IMR-90 (cell line): ENCODE measurements at regions not wholly inside any gene's neighbourhood (a gene's known extent, or its start where the extent isn't known, plus 50 kb on each side); places are given as distances from the start of the nearest gene placed in this dataset.

ENCODE experiments used
- ATAC-seq: fragments of 200-7000 bp; cut with Tn5 transposase; 2 replicates; pipeline ENCODE4 v1.9.1; 2020; ENCODE audit warnings: low read depth, mild to moderate bottlenecking, moderate library complexity
- BruUV-seq: library from RNA; stranded (reverse); fragments of 400-500 nt; replicated peaks from 2 replicates; lab custom pipeline; 2021; lab: Mats Ljungman, UMichigan
- CTCF ChIA-PET: fragments of 300-600 bp; formaldehyde crosslinking; extraction: SDS; loops from one replicate; lab custom pipeline; 2021; ENCODE audit warnings: antibody characterized with exemption; lab: Yijun Ruan, JAX
- POLR2A ChIA-PET: fragments of 300-600 bp; sonication (Branson Sonifier 250); formaldehyde crosslinking; loops from one replicate; lab custom pipeline; 2022; ENCODE audit warnings: antibody characterized with exemption; ENCODE audit not compliant: unreplicated experiment; lab: Charles Lee
- DNase-seq: peaks from one replicate; pipeline ENCODE4 v3.0.0; 2013
- H2AFZ ChIP-seq: replicated peaks from 2 replicates; pipeline ENCODE3; 2013; ENCODE audit warnings: low read length, mild to moderate bottlenecking; ENCODE audit not compliant: poor library complexity
- H2AK5ac ChIP-seq: 2 replicates; pipeline ENCODE4 v1.6.1; 2013; ENCODE audit warnings: low read depth, low read length, inconsistent platforms
- H2AK9ac ChIP-seq: replicated peaks from 2 replicates; pipeline ENCODE3; 2013; ENCODE audit warnings: mild to moderate bottlenecking, low read depth, low read length, moderate library complexity; ENCODE audit not compliant: poor library complexity
- H2BK120ac ChIP-seq: 2 replicates; pipeline ENCODE4 v1.6.1; 2013; ENCODE audit warnings: low read depth, low read length, inconsistent platforms
- H2BK15ac ChIP-seq: 3 replicates; pipeline ENCODE4 v1.6.1; 2013; ENCODE audit warnings: low read depth, low read length, inconsistent platforms
- H2BK20ac ChIP-seq: 2 replicates; pipeline ENCODE4 v1.6.1; 2013; ENCODE audit warnings: low read depth, mild to moderate bottlenecking, inconsistent platforms, low read length, moderate library complexity
- H2BK5ac ChIP-seq: 2 replicates; pipeline ENCODE4 v1.6.1; 2013; ENCODE audit warnings: mild to moderate bottlenecking, low read depth, low read length, inconsistent platforms; ENCODE audit not compliant: poor library complexity, severe bottlenecking
- H3K14ac ChIP-seq: replicated peaks from 2 replicates; pipeline ENCODE4 v1.6.1; 2013; ENCODE audit warnings: low read depth, low read length, inconsistent platforms
- H3K18ac ChIP-seq: 2 replicates; pipeline ENCODE4 v1.6.1; 2013; ENCODE audit warnings: low read depth, low read length, control low read depth
- H3K23ac ChIP-seq: 2 replicates; pipeline ENCODE4 v1.6.1; 2013; ENCODE audit warnings: low read depth, low read length, inconsistent platforms
- H3K27ac ChIP-seq: 2 replicates; pipeline ENCODE4 v1.5.1; 2013; ENCODE audit warnings: mild to moderate bottlenecking, control low read depth, low read length; ENCODE audit not compliant: insufficient read depth
- H3K27me3 ChIP-seq: 2 replicates; pipeline ENCODE4 v1.6.1; 2013; ENCODE audit warnings: low read length; ENCODE audit not compliant: control insufficient read depth, insufficient read depth
- H3K36me3 ChIP-seq: 2 replicates; pipeline ENCODE4 v1.6.1; 2013; ENCODE audit warnings: low read length, mixed read lengths; ENCODE audit not compliant: control insufficient read depth, insufficient read depth
- H3K4ac ChIP-seq: 2 replicates; pipeline ENCODE4 v1.6.1; 2013; ENCODE audit warnings: low read depth, low read length, inconsistent platforms
- H3K4me1 ChIP-seq: 2 replicates; pipeline ENCODE4 v1.6.1; 2013; ENCODE audit warnings: low read length, mixed read lengths; ENCODE audit not compliant: control insufficient read depth, insufficient read depth
- H3K4me2 ChIP-seq: 2 replicates; pipeline ENCODE4 v1.6.1; 2013; ENCODE audit warnings: low read depth, mild to moderate bottlenecking, control low read depth, low read length, moderate library complexity
- H3K4me3 ChIP-seq: 2 replicates; pipeline ENCODE4 v1.5.1; 2013; ENCODE audit warnings: low read depth, mild to moderate bottlenecking, control low read depth, low read length, moderate library complexity; ENCODE audit not compliant: insufficient read depth
- H3K56ac ChIP-seq: 2 replicates; pipeline ENCODE4 v1.6.1; 2013; ENCODE audit warnings: low read length, inconsistent platforms; ENCODE audit not compliant: insufficient read depth; ENCODE audit errors: extremely low read depth
- H3K79me1 ChIP-seq, 2 experiments: 2 replicates each; pipeline ENCODE4 v1.6.1; 2013; ENCODE audit warnings: low read length in 2 of 2, inconsistent platforms in 1 of 2, low read depth in 1 of 2
- H3K9ac ChIP-seq: 2 replicates; pipeline ENCODE4 v1.6.1; 2013; ENCODE audit warnings: low read depth, low read length, control low read depth
- H3K9me1 ChIP-seq: 2 replicates; pipeline ENCODE4 v1.6.1; 2013; ENCODE audit warnings: low read length, inconsistent platforms; ENCODE audit not compliant: insufficient read depth
- H3K9me3 ChIP-seq: 2 replicates; pipeline ENCODE4 v1.6.1; 2013; ENCODE audit warnings: low read length; ENCODE audit not compliant: control insufficient read depth, insufficient read depth
- H4K20me1 ChIP-seq: 2 replicates; pipeline ENCODE4 v1.6.1; 2013; ENCODE audit warnings: low read length, inconsistent platforms; ENCODE audit not compliant: insufficient read depth
- H4K5ac ChIP-seq: 2 replicates; pipeline ENCODE4 v1.6.1; 2013; ENCODE audit warnings: mild to moderate bottlenecking, low read depth, low read length, control low read depth
- H4K8ac ChIP-seq, 2 experiments: 2 replicates each; pipeline ENCODE4 v1.6.1; 2013; ENCODE audit warnings: low read depth in 2 of 2, low read length in 2 of 2, control low read depth in 1 of 2, inconsistent platforms in 1 of 2
- H4K91ac ChIP-seq: 2 replicates; pipeline ENCODE4 v1.6.1; 2013; ENCODE audit warnings: low read depth, low read length, inconsistent platforms; ENCODE audit not compliant: insufficient read depth
- BHLHE40 ChIP-seq: fragments of 150-350 bp; IDR thresholded peaks from 2 replicates; pipeline ENCODE4 v1.6.1; 2016; ENCODE audit warnings: mild to moderate bottlenecking, low read depth, low read length
- CEBPB ChIP-seq: IDR thresholded peaks from 2 replicates; pipeline ENCODE4 v1.6.1; 2012; ENCODE audit warnings: low read depth, low read length, improper control_type of control experiment
- CHD1 ChIP-seq: IDR thresholded peaks from 2 replicates; pipeline ENCODE4 v1.6.1; 2012; ENCODE audit warnings: low read depth, low read length, improper control_type of control experiment
- FOS ChIP-seq: fragments of 150-350 bp; IDR thresholded peaks from 2 replicates; pipeline ENCODE4 v1.6.1; 2016; ENCODE audit warnings: low read depth, low read length
- MAFK ChIP-seq: IDR thresholded peaks from 2 replicates; pipeline ENCODE4 v1.6.1; 2012; ENCODE audit warnings: low read depth, low read length, improper control_type of control experiment
- NFE2L2 ChIP-seq: fragments of 150-350 bp; IDR thresholded peaks from 2 replicates; pipeline ENCODE4 v1.6.1; 2016; ENCODE audit warnings: low read depth, mild to moderate bottlenecking, low read length
- POLR2A ChIP-seq: IDR thresholded peaks from 2 replicates; pipeline ENCODE4 v1.6.1; 2012; ENCODE audit warnings: mild to moderate bottlenecking, low read depth, low read length
- RCOR1 ChIP-seq: IDR thresholded peaks from 2 replicates; pipeline ENCODE4 v1.6.1; 2012; ENCODE audit warnings: mild to moderate bottlenecking, low read length, improper control_type of control experiment; ENCODE audit not compliant: insufficient replicate concordance
- SMC3 ChIP-seq: fragments of 150-350 bp; IDR thresholded peaks from 2 replicates; pipeline ENCODE4 v1.6.1; 2016; ENCODE audit warnings: low read depth, mild to moderate bottlenecking, antibody characterized with exemption, low read length, moderate library complexity
- WGBS, 2 experiments: methylation state at CpG; one replicate each; pipeline versions ENCODE4 v1.1.5 to v1.1.7; 2013; ENCODE audit warnings: missing lambda C conversion rate in 2 of 2; ENCODE audit not compliant: insufficient read length in 1 of 2; ENCODE audit errors: extremely low coverage in 2 of 2; 5-methylcytosine and 5-hydroxymethylcytosine counted together
- dilution Hi-C: fragments of 300-500 bp; cut with HindIII; formaldehyde crosslinking; loops from one replicate; pipeline ENCODE4 v1.14.3; 2018; ENCODE audit warnings: low sequenced_read_pairs; ENCODE audit not compliant: unreplicated experiment
- in situ Hi-C: fragments of 300-500 bp; cut with MboI; formaldehyde crosslinking; loops from 3 replicates; pipeline ENCODE4 v1.14.3; 2019; ENCODE audit warnings: low sequenced_read_pairs, inconsistent platforms, mixed read lengths
- intact Hi-C: fragments of 100-400 bp; cut with micrococcal nuclease; formaldehyde crosslinking; loops from 2 replicates; pipeline ENCODE4 v1.10.0; 2022
- TF ChIP-seq, protein P1 (sequence below): conservative IDR thresholded peaks from 2 replicates; pipeline ENCODE4 v1.5.1; 2012; ENCODE audit warnings: mild to moderate bottlenecking, low read depth, low read length, improper control_type of control experiment
- TF ChIP-seq, protein P2 (sequence below): fragments of 150-350 bp; IDR thresholded peaks from 2 replicates; pipeline ENCODE4 v1.6.1; 2017; ENCODE audit warnings: mild to moderate bottlenecking, antibody characterized with exemption, low read length, low read depth

DNA sequence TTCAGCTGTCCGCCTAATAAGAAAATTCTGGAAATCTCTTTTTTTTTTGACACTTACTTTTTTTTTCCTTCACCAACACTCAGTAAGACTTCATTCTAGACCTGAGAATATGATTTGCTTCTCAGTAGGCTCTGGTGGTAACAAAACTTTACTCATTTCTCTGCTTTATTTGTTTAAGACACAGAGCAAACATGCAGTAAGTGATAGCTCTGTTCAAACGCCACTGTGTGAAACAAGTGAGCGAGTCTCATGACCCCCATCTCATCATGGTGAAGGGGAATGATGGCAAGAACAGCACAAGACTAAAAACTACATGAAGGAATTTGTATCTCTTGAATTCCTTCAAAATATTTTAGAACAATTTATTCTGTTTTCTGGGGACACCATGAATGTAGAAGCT lies 541.6 kb upstream of the POU3F2 start:
- Histone ChIP-seq H3K56ac (no peak overlapping the region), H2AK9ac (no peak overlapping the region), H3K9me3 (peaks cover 2% of the 10 kb centered on the region; the same call in 1 of the 2 replicates), H2BK5ac (no peak overlapping the region), H3K4ac (no peak overlapping the region), H4K5ac (no peak overlapping the region), H3K4me3 (no peak overlapping the region), H3K27ac (no peak overlapping the region), H3K9ac (no peak overlapping the region), H2BK20ac (no peak overlapping the region), H4K91ac (no peak overlapping the region), H3K14ac (no peak overlapping the region), H2BK120ac (no peak overlapping the region), H4K8ac (no peak overlapping the region), H2AFZ (no peak overlapping the region), H3K18ac (no peak overlapping the region), H3K4me2 (no peak overlapping the region), H3K4me1 (no peaks in the 10 kb centered on the region), H2AK5ac (no peak overlapping the region), H4K20me1 (no peaks in the 10 kb centered on the region), H3K23ac (no peak overlapping the region), H3K27me3 (no peaks in the 10 kb centered on the region), H3K36me3 (no peaks in the 10 kb centered on the region), H3K9me1 (no peaks in the 10 kb centered on the region), H2BK15ac (no peak overlapping the region), H3K79me1 (no peaks in the 10 kb centered on the region)
- ChIA-PET POLR2A (no interaction called here), CTCF (no interaction called here)
- no peak for DNase-seq
- in situ Hi-C loops (no loop called here), dilution Hi-C loops (no loop called here), intact Hi-C loops (no loop called here)
- TF ChIP-seq SMC3 (no peak), FOS (no peak), POLR2A (no peak), BHLHE40 (no peak), NFE2L2 (no peak), RCOR1 (no peak), MAFK (no peak), CEBPB (no peak), CHD1 (no peak)
- TF ChIP-seq, protein P1, sequence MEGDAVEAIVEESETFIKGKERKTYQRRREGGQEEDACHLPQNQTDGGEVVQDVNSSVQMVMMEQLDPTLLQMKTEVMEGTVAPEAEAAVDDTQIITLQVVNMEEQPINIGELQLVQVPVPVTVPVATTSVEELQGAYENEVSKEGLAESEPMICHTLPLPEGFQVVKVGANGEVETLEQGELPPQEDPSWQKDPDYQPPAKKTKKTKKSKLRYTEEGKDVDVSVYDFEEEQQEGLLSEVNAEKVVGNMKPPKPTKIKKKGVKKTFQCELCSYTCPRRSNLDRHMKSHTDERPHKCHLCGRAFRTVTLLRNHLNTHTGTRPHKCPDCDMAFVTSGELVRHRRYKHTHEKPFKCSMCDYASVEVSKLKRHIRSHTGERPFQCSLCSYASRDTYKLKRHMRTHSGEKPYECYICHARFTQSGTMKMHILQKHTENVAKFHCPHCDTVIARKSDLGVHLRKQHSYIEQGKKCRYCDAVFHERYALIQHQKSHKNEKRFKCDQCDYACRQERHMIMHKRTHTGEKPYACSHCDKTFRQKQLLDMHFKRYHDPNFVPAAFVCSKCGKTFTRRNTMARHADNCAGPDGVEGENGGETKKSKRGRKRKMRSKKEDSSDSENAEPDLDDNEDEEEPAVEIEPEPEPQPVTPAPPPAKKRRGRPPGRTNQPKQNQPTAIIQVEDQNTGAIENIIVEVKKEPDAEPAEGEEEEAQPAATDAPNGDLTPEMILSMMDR, result no peak
- TF ChIP-seq, protein P2, sequence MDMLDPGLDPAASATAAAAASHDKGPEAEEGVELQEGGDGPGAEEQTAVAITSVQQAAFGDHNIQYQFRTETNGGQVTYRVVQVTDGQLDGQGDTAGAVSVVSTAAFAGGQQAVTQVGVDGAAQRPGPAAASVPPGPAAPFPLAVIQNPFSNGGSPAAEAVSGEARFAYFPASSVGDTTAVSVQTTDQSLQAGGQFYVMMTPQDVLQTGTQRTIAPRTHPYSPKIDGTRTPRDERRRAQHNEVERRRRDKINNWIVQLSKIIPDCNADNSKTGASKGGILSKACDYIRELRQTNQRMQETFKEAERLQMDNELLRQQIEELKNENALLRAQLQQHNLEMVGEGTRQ, result no peak
- no peak for ATAC-seq
- BruUV-seq, result no TSS peak
- no CpG with 5 or more reads among the region's 3 CpGs for WGBS, 2 experiments
